ENCODE measurements at regions not wholly inside any gene's neighbourhood (a gene's known extent, or its start where the extent isn't known, plus 50 kb on each side); places are given as distances from the start of the nearest gene placed in this dataset.

DNA sequence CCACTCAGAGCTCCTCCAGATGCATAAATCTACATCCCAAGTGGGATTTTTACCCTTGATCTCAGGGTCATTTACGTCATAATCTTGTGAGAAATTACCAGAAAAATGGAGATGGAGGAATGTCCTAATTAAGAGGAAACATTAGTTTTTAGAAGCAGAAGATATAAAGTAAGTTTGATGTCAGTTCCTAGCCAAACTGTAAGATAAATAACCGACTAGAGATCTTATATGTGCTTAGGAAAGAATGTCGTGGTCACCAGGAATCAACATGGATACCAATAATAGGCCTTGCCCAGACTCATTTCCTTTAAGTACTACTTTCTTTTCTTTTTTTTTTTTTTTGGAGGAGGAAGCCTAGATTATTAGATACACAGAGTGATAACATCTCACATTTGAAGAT lies 186.9 kb downstream of the UTRN start (continued):
- TF ChIP-seq, protein P1, sequence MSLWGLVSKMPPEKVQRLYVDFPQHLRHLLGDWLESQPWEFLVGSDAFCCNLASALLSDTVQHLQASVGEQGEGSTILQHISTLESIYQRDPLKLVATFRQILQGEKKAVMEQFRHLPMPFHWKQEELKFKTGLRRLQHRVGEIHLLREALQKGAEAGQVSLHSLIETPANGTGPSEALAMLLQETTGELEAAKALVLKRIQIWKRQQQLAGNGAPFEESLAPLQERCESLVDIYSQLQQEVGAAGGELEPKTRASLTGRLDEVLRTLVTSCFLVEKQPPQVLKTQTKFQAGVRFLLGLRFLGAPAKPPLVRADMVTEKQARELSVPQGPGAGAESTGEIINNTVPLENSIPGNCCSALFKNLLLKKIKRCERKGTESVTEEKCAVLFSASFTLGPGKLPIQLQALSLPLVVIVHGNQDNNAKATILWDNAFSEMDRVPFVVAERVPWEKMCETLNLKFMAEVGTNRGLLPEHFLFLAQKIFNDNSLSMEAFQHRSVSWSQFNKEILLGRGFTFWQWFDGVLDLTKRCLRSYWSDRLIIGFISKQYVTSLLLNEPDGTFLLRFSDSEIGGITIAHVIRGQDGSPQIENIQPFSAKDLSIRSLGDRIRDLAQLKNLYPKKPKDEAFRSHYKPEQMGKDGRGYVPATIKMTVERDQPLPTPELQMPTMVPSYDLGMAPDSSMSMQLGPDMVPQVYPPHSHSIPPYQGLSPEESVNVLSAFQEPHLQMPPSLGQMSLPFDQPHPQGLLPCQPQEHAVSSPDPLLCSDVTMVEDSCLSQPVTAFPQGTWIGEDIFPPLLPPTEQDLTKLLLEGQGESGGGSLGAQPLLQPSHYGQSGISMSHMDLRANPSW (CRISPR knock-in tag; conservative IDR thresholded peaks at IDR 0.05; ENCODE audit: low read depth), result no peak
- TF ChIP-seq ZNF416 (CRISPR knock-in tag; IDR thresholded peaks at IDR 0.05) (no peak), NR1H2 (CRISPR knock-in tag; IDR thresholded peaks at IDR 0.05) (no peak), NFYB (CRISPR knock-in tag; conservative IDR thresholded peaks at IDR 0.05; ENCODE audit: low read depth) (no peak), PREB (CRISPR knock-in tag; IDR thresholded peaks at IDR 0.05; ENCODE audit: borderline replicate concordance) (no peak), E2F1 (CRISPR knock-in tag; IDR thresholded peaks at IDR 0.05) (no peak), SMAD3 (CRISPR knock-in tag; IDR thresholded peaks at IDR 0.05; ENCODE audit: borderline replicate concordance) (no peak)
- TF ChIP-seq, protein P2, sequence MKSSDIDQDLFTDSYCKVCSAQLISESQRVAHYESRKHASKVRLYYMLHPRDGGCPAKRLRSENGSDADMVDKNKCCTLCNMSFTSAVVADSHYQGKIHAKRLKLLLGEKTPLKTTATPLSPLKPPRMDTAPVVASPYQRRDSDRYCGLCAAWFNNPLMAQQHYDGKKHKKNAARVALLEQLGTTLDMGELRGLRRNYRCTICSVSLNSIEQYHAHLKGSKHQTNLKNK (CRISPR knock-in tag; IDR thresholded peaks at IDR 0.05), result no peak
- TF ChIP-seq, protein P3, sequence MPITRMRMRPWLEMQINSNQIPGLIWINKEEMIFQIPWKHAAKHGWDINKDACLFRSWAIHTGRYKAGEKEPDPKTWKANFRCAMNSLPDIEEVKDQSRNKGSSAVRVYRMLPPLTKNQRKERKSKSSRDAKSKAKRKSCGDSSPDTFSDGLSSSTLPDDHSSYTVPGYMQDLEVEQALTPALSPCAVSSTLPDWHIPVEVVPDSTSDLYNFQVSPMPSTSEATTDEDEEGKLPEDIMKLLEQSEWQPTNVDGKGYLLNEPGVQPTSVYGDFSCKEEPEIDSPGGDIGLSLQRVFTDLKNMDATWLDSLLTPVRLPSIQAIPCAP (CRISPR knock-in tag; IDR thresholded peaks at IDR 0.05), result no peak
- TF ChIP-seq, protein P4, sequence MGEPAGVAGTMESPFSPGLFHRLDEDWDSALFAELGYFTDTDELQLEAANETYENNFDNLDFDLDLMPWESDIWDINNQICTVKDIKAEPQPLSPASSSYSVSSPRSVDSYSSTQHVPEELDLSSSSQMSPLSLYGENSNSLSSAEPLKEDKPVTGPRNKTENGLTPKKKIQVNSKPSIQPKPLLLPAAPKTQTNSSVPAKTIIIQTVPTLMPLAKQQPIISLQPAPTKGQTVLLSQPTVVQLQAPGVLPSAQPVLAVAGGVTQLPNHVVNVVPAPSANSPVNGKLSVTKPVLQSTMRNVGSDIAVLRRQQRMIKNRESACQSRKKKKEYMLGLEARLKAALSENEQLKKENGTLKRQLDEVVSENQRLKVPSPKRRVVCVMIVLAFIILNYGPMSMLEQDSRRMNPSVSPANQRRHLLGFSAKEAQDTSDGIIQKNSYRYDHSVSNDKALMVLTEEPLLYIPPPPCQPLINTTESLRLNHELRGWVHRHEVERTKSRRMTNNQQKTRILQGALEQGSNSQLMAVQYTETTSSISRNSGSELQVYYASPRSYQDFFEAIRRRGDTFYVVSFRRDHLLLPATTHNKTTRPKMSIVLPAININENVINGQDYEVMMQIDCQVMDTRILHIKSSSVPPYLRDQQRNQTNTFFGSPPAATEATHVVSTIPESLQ (CRISPR knock-in tag; IDR thresholded peaks at IDR 0.05), result no peak

- no peaks in the 10 kb centered on the region for H3K27me3 Mint-ChIP-seq (ENCODE audit: low read depth)
- H3K36me3 Mint-ChIP-seq, result peaks cover 48% of the 10 kb centered on the region
- H3K9me3 Mint-ChIP-seq, result peaks cover 15% of the 10 kb centered on the region
- ChIA-PET CTCF (no interaction called here), POLR2A (no interaction called here)
- no peak overlapping the region for H3K27ac Mint-ChIP-seq
- 0 out of 2 replicates have a peak, but pooled peaks cover 1% of the 10 kb centered on the region for H3K4me1 Mint-ChIP-seq
- H3K4me3 Mint-ChIP-seq, result no peak overlapping the region
- DNase-seq (ENCODE audit: low spot score) (no peak), ATAC-seq (no peak)
- TF ChIP-seq KAT7 (CRISPR knock-in tag; IDR thresholded peaks at IDR 0.05; ENCODE audit: borderline replicate concordance) (no peak), ZNF512 (CRISPR knock-in tag; IDR thresholded peaks at IDR 0.05; ENCODE audit: borderline replicate concordance) (no peak), PRRX2 (CRISPR knock-in tag; IDR thresholded peaks at IDR 0.05) (no peak), E2F1 (CRISPR knock-in tag; IDR thresholded peaks at IDR 0.05) (no peak), NFE2L1 (CRISPR knock-in tag; IDR thresholded peaks at IDR 0.05) (no peak), CREM (CRISPR knock-in tag; IDR thresholded peaks at IDR 0.05) (no peak), ERG (CRISPR knock-in tag; IDR thresholded peaks at IDR 0.05) (no peak), ZNF219 (CRISPR knock-in tag; IDR thresholded peaks at IDR 0.05; ENCODE audit: borderline replicate concordance) (no peak), CBFB (CRISPR knock-in tag; IDR thresholded peaks at IDR 0.05; ENCODE audit: low read depth) (no peak), HMGA2 (CRISPR knock-in tag; IDR thresholded peaks at IDR 0.05) (no peak)
- TF ChIP-seq, protein P5, sequence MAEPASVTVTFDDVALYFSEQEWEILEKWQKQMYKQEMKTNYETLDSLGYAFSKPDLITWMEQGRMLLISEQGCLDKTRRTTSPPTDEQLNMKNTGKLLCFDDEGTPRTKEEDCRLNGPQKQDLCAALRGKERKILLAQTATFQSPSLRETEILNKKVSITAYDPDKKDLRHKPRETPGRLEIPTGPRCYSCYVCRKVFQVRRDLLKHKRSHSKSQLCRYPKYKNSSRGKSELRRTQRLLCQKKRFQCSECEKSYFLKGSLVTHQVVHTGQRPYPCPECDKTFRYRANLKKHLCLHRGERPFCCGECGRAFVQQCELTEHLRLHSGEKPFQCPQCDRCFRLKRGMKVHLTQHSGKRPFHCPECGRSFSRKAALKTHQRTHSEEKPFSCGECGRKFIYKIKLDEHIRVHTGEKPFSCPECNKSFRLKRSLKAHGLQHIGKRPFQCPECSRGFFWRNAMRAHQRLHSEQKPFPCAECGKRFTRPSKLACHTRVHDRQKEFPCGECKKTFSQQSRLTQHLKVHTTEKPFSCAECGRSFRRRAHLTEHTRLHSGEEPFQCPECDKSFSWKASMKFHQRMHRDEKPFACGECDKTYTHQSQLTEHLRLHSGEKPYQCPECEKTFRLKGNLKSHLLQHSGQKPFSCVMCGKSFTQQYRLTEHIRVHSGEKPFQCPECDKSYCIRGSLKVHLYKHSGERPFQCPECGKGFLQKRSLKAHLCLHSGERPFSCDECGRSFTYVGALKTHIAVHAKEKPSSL (CRISPR knock-in tag; conservative IDR thresholded peaks at IDR 0.05), result no peak
- TF ChIP-seq, protein P6, sequence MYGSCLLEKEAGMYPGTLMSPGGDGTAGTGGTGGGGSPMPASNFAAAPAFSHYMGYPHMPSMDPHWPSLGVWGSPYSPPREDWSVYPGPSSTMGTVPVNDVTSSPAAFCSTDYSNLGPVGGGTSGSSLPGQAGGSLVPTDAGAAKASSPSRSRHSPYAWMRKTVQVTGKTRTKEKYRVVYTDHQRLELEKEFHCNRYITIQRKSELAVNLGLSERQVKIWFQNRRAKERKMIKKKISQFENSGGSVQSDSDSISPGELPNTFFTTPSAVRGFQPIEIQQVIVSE (CRISPR knock-in tag; IDR thresholded peaks at IDR 0.05; ENCODE audit: borderline replicate concordance), result no peak
Observed at GRCh38 chr6:144474290-144474689, 189.2 kb downstream of the UTRN start.

All from WTC11 (cell line).